IMR-90 (cell line): ENCODE measurements at regions not wholly inside any gene's neighbourhood (a gene's known extent, or its start where the extent isn't known, plus 50 kb on each side); places are given as distances from the start of the nearest gene placed in this dataset.

ENCODE experiments used
- ATAC-seq: fragments of 200-7000 bp; cut with Tn5 transposase; 2 replicates; pipeline ENCODE4 v1.9.1; 2020; ENCODE audit warnings: low read depth, mild to moderate bottlenecking, moderate library complexity
- BruUV-seq: library from RNA; stranded (reverse); fragments of 400-500 nt; replicated peaks from 2 replicates; lab custom pipeline; 2021; lab: Mats Ljungman, UMichigan
- CTCF ChIA-PET: fragments of 300-600 bp; formaldehyde crosslinking; extraction: SDS; loops from one replicate; lab custom pipeline; 2021; ENCODE audit warnings: antibody characterized with exemption; lab: Yijun Ruan, JAX
- POLR2A ChIA-PET: fragments of 300-600 bp; sonication (Branson Sonifier 250); formaldehyde crosslinking; loops from one replicate; lab custom pipeline; 2022; ENCODE audit warnings: antibody characterized with exemption; ENCODE audit not compliant: unreplicated experiment; lab: Charles Lee
- DNase-seq: peaks from one replicate; pipeline ENCODE4 v3.0.0; 2013
- H2AFZ ChIP-seq: replicated peaks from 2 replicates; pipeline ENCODE3; 2013; ENCODE audit warnings: low read length, mild to moderate bottlenecking; ENCODE audit not compliant: poor library complexity
- H2AK5ac ChIP-seq: 2 replicates; pipeline ENCODE4 v1.6.1; 2013; ENCODE audit warnings: low read depth, low read length, inconsistent platforms
- H2AK9ac ChIP-seq: replicated peaks from 2 replicates; pipeline ENCODE3; 2013; ENCODE audit warnings: mild to moderate bottlenecking, low read depth, low read length, moderate library complexity; ENCODE audit not compliant: poor library complexity
- H2BK120ac ChIP-seq: 2 replicates; pipeline ENCODE4 v1.6.1; 2013; ENCODE audit warnings: low read depth, low read length, inconsistent platforms
- H2BK15ac ChIP-seq: 3 replicates; pipeline ENCODE4 v1.6.1; 2013; ENCODE audit warnings: low read depth, low read length, inconsistent platforms
- H2BK20ac ChIP-seq: 2 replicates; pipeline ENCODE4 v1.6.1; 2013; ENCODE audit warnings: low read depth, mild to moderate bottlenecking, inconsistent platforms, low read length, moderate library complexity
- H2BK5ac ChIP-seq: 2 replicates; pipeline ENCODE4 v1.6.1; 2013; ENCODE audit warnings: mild to moderate bottlenecking, low read depth, low read length, inconsistent platforms; ENCODE audit not compliant: poor library complexity, severe bottlenecking
- H3K14ac ChIP-seq: replicated peaks from 2 replicates; pipeline ENCODE4 v1.6.1; 2013; ENCODE audit warnings: low read depth, low read length, inconsistent platforms
- H3K18ac ChIP-seq: 2 replicates; pipeline ENCODE4 v1.6.1; 2013; ENCODE audit warnings: low read depth, low read length, control low read depth
- H3K23ac ChIP-seq: 2 replicates; pipeline ENCODE4 v1.6.1; 2013; ENCODE audit warnings: low read depth, low read length, inconsistent platforms
- H3K27ac ChIP-seq: 2 replicates; pipeline ENCODE4 v1.5.1; 2013; ENCODE audit warnings: mild to moderate bottlenecking, control low read depth, low read length; ENCODE audit not compliant: insufficient read depth
- H3K27me3 ChIP-seq: 2 replicates; pipeline ENCODE4 v1.6.1; 2013; ENCODE audit warnings: low read length; ENCODE audit not compliant: control insufficient read depth, insufficient read depth
- H3K36me3 ChIP-seq: 2 replicates; pipeline ENCODE4 v1.6.1; 2013; ENCODE audit warnings: low read length, mixed read lengths; ENCODE audit not compliant: control insufficient read depth, insufficient read depth
- H3K4ac ChIP-seq: 2 replicates; pipeline ENCODE4 v1.6.1; 2013; ENCODE audit warnings: low read depth, low read length, inconsistent platforms
- H3K4me1 ChIP-seq: 2 replicates; pipeline ENCODE4 v1.6.1; 2013; ENCODE audit warnings: low read length, mixed read lengths; ENCODE audit not compliant: control insufficient read depth, insufficient read depth
- H3K4me2 ChIP-seq: 2 replicates; pipeline ENCODE4 v1.6.1; 2013; ENCODE audit warnings: low read depth, mild to moderate bottlenecking, control low read depth, low read length, moderate library complexity
- H3K4me3 ChIP-seq: 2 replicates; pipeline ENCODE4 v1.5.1; 2013; ENCODE audit warnings: low read depth, mild to moderate bottlenecking, control low read depth, low read length, moderate library complexity; ENCODE audit not compliant: insufficient read depth
- H3K56ac ChIP-seq: 2 replicates; pipeline ENCODE4 v1.6.1; 2013; ENCODE audit warnings: low read length, inconsistent platforms; ENCODE audit not compliant: insufficient read depth; ENCODE audit errors: extremely low read depth
- H3K79me1 ChIP-seq, 2 experiments: 2 replicates each; pipeline ENCODE4 v1.6.1; 2013; ENCODE audit warnings: low read length in 2 of 2, inconsistent platforms in 1 of 2, low read depth in 1 of 2
- H3K9ac ChIP-seq: 2 replicates; pipeline ENCODE4 v1.6.1; 2013; ENCODE audit warnings: low read depth, low read length, control low read depth
- H3K9me1 ChIP-seq: 2 replicates; pipeline ENCODE4 v1.6.1; 2013; ENCODE audit warnings: low read length, inconsistent platforms; ENCODE audit not compliant: insufficient read depth
- H3K9me3 ChIP-seq: 2 replicates; pipeline ENCODE4 v1.6.1; 2013; ENCODE audit warnings: low read length; ENCODE audit not compliant: control insufficient read depth, insufficient read depth
- H4K20me1 ChIP-seq: 2 replicates; pipeline ENCODE4 v1.6.1; 2013; ENCODE audit warnings: low read length, inconsistent platforms; ENCODE audit not compliant: insufficient read depth
- H4K5ac ChIP-seq: 2 replicates; pipeline ENCODE4 v1.6.1; 2013; ENCODE audit warnings: mild to moderate bottlenecking, low read depth, low read length, control low read depth
- H4K8ac ChIP-seq, 2 experiments: 2 replicates each; pipeline ENCODE4 v1.6.1; 2013; ENCODE audit warnings: low read depth in 2 of 2, low read length in 2 of 2, control low read depth in 1 of 2, inconsistent platforms in 1 of 2
- H4K91ac ChIP-seq: 2 replicates; pipeline ENCODE4 v1.6.1; 2013; ENCODE audit warnings: low read depth, low read length, inconsistent platforms; ENCODE audit not compliant: insufficient read depth
- CEBPB ChIP-seq: IDR thresholded peaks from 2 replicates; pipeline ENCODE4 v1.6.1; 2012; ENCODE audit warnings: low read depth, low read length, improper control_type of control experiment
- CHD1 ChIP-seq: IDR thresholded peaks from 2 replicates; pipeline ENCODE4 v1.6.1; 2012; ENCODE audit warnings: low read depth, low read length, improper control_type of control experiment
- FOS ChIP-seq: fragments of 150-350 bp; IDR thresholded peaks from 2 replicates; pipeline ENCODE4 v1.6.1; 2016; ENCODE audit warnings: low read depth, low read length
- MAFK ChIP-seq: IDR thresholded peaks from 2 replicates; pipeline ENCODE4 v1.6.1; 2012; ENCODE audit warnings: low read depth, low read length, improper control_type of control experiment
- MXI1 ChIP-seq: IDR thresholded peaks from 2 replicates; pipeline ENCODE4 v1.6.1; 2012; ENCODE audit warnings: low read depth, mild to moderate bottlenecking, low read length, moderate library complexity, borderline replicate concordance
- POLR2A ChIP-seq: IDR thresholded peaks from 2 replicates; pipeline ENCODE4 v1.6.1; 2012; ENCODE audit warnings: mild to moderate bottlenecking, low read depth, low read length
- RFX5 ChIP-seq: IDR thresholded peaks from 2 replicates; pipeline ENCODE4 v1.8.0; 2012; ENCODE audit warnings: low read depth, mild to moderate bottlenecking, low read length, moderate library complexity
- SMC3 ChIP-seq: fragments of 150-350 bp; IDR thresholded peaks from 2 replicates; pipeline ENCODE4 v1.6.1; 2016; ENCODE audit warnings: low read depth, mild to moderate bottlenecking, antibody characterized with exemption, low read length, moderate library complexity
- WGBS, 2 experiments: methylation state at CpG; one replicate each; pipeline versions ENCODE4 v1.1.5 to v1.1.7; 2013; ENCODE audit warnings: missing lambda C conversion rate in 2 of 2; ENCODE audit not compliant: insufficient read length in 1 of 2; ENCODE audit errors: extremely low coverage in 2 of 2; 5-methylcytosine and 5-hydroxymethylcytosine counted together
- dilution Hi-C: fragments of 300-500 bp; cut with HindIII; formaldehyde crosslinking; loops from one replicate; pipeline ENCODE4 v1.14.3; 2018; ENCODE audit warnings: low sequenced_read_pairs; ENCODE audit not compliant: unreplicated experiment
- in situ Hi-C: fragments of 300-500 bp; cut with MboI; formaldehyde crosslinking; loops from 3 replicates; pipeline ENCODE4 v1.14.3; 2019; ENCODE audit warnings: low sequenced_read_pairs, inconsistent platforms, mixed read lengths
- intact Hi-C: fragments of 100-400 bp; cut with micrococcal nuclease; formaldehyde crosslinking; loops from 2 replicates; pipeline ENCODE4 v1.10.0; 2022

- no peak overlapping the region for H2BK5ac ChIP-seq
- no peak overlapping the region for H3K4me3 ChIP-seq
- H3K36me3 ChIP-seq = no peaks in the 10 kb centered on the region
- ATAC-seq (no peak), DNase-seq (no peak)
- H3K9me1 ChIP-seq = no peaks in the 10 kb centered on the region
- WGBS, 2 experiments = no CpG with 5 or more reads among the region's 1 CpG
- H3K56ac ChIP-seq = no peak overlapping the region
- no TSS peak for BruUV-seq
- H3K79me1 ChIP-seq = no peaks in the 10 kb centered on the region
- H3K4ac ChIP-seq = no peak overlapping the region
- H4K8ac ChIP-seq = no peak overlapping the region
- ChIA-PET CTCF (no interaction called here), POLR2A (no interaction called here)
- H2BK15ac ChIP-seq = no peak overlapping the region
- H2AFZ ChIP-seq = no peak overlapping the region
- no peaks in the 10 kb centered on the region for H4K20me1 ChIP-seq
- intact Hi-C loops = no loop called here
- no peak overlapping the region for H3K14ac ChIP-seq
- no peak overlapping the region for H3K27ac ChIP-seq
- H3K9me3 ChIP-seq = peaks cover 4% of the 10 kb centered on the region
- H3K4me2 ChIP-seq = no peak overlapping the region
- no peak overlapping the region for H4K91ac ChIP-seq
- no peaks in the 10 kb centered on the region for H3K4me1 ChIP-seq
- TF ChIP-seq FOS (no peak), RFX5 (no peak), CHD1 (no peak), CEBPB (no peak), MXI1 (no peak), SMC3 (no peak), POLR2A (no peak), MAFK (no peak)
- no peak overlapping the region for H2BK120ac ChIP-seq
- no peak overlapping the region for H2BK20ac ChIP-seq
- H3K23ac ChIP-seq = no peak overlapping the region
- in situ Hi-C loops = no loop called here
- no peak overlapping the region for H3K9ac ChIP-seq
- H3K18ac ChIP-seq = no peak overlapping the region
- H2AK5ac ChIP-seq = no peak overlapping the region
- H3K27me3 ChIP-seq = no peaks in the 10 kb centered on the region
- dilution Hi-C loops = no loop called here
- H2AK9ac ChIP-seq = no peak overlapping the region
- H4K5ac ChIP-seq = no peak overlapping the region
Measured at GRCh38 chr4:22052076-22052475, 103.5 kb upstream of the KCNIP4 start.
